A549 (cell line): ENCODE measurements at regions not wholly inside any gene's neighbourhood (a gene's known extent, or its start where the extent isn't known, plus 50 kb on each side); places are given as distances from the start of the nearest gene placed in this dataset.

Experiments used
- CHD4 ChIP-seq: fragments of 200-600 bp; sonication (generic); IDR thresholded peaks from 2 replicates; pipeline ENCODE4 v1.6.1; 2016; ENCODE audit warnings: antibody characterized with exemption, mild to moderate bottlenecking, borderline replicate concordance
- HOXA7 ChIP-seq: fragments of 250-450 bp; sonication (Bioruptor Pico); IDR thresholded peaks from 2 replicates; pipeline ENCODE4 v1.5.0; 2020; ENCODE audit warnings: mild to moderate bottlenecking, moderate library complexity
- MYC ChIP-seq: IDR thresholded peaks from 2 replicates; pipeline ENCODE4 v1.6.1; 2012; ENCODE audit warnings: mild to moderate bottlenecking, inconsistent platforms, low read length, improper control_type of control experiment, borderline replicate concordance
- NPAS2 ChIP-seq: fragments of 250-450 bp; sonication (Bioruptor Pico); IDR thresholded peaks from 2 replicates; pipeline ENCODE4 v1.8.0; 2022; ENCODE audit warnings: mild to moderate bottlenecking, moderate library complexity, borderline replicate concordance
- PHF8 ChIP-seq: fragments of 200-600 bp; sonication (generic); IDR thresholded peaks from 2 replicates; pipeline ENCODE4 v1.6.1; 2016; ENCODE audit warnings: low read depth, mild to moderate bottlenecking, antibody characterized with exemption, moderate library complexity, borderline replicate concordance
- TF ChIP-seq, protein P1 (sequence below): fragments of >200 bp; sonication (Bioruptor Twin); formaldehyde crosslinking; IDR thresholded peaks from 3 replicates; pipeline ENCODE4 v1.5.1; 2016

DNA sequence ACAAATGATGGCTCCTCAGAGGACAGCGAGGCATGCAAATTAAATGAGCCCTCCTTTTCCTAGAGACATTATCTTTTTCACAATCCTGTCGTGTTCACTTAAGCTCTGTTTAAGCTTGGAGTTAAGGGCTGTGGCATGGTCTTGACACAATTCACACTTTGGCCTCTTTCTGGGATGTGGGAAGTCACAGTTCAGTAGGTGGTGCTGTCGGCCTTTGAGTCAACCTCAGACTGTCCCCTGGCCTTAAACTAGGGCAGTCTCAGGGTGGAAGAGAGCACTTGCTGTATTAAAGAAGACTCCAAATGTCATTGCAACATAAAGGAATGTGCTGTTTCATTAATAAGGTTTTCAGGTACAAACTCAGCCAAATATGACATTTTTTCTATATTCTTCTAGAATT is 351.0 kb downstream of the MCTP2 start:
- TF ChIP-seq MYC (no peak), CHD4 (no peak), PHF8 (no peak), NPAS2 (CRISPR knock-in tag) (no peak), HOXA7 (no peak)
- TF ChIP-seq, protein P1, sequence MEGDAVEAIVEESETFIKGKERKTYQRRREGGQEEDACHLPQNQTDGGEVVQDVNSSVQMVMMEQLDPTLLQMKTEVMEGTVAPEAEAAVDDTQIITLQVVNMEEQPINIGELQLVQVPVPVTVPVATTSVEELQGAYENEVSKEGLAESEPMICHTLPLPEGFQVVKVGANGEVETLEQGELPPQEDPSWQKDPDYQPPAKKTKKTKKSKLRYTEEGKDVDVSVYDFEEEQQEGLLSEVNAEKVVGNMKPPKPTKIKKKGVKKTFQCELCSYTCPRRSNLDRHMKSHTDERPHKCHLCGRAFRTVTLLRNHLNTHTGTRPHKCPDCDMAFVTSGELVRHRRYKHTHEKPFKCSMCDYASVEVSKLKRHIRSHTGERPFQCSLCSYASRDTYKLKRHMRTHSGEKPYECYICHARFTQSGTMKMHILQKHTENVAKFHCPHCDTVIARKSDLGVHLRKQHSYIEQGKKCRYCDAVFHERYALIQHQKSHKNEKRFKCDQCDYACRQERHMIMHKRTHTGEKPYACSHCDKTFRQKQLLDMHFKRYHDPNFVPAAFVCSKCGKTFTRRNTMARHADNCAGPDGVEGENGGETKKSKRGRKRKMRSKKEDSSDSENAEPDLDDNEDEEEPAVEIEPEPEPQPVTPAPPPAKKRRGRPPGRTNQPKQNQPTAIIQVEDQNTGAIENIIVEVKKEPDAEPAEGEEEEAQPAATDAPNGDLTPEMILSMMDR = no peak
